ENCODE measurements at regions not wholly inside any gene's neighbourhood (a gene's known extent, or its start where the extent isn't known, plus 50 kb on each side); places are given as distances from the start of the nearest gene placed in this dataset.

DNA sequence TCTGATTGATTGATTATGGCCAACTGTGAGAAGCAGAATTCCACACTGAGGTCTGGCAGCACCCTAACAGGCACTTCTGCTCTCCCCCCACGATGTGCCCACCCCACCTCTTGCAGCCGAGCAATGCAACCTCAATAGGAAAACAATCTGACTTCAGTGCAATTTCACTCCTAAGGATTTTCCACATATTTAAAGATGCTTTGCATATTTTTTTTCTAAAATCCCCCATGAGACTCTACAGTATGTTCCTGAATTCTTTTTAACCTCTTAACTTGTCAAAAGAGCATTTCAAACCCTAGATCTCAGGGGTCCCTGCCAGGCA, 243.1 kb downstream of the AUH start:
- 77% methylated on average over 2 of the region's 2 CpGs for WGBS (ENCODE audit: low lambda C conversion rate)
- DNase-seq: no peak

More for the DNA sequence above, 243.1 kb downstream of the AUH start:
- Histone ChIP-seq H2AFZ (ENCODE audit: low read depth) (no peak overlapping the region), H3K4me3 (ENCODE audit: low read depth in 2 of 2, low read length in 1 of 2) (no peak overlapping the region), H3K27ac (ENCODE audit: low read depth in 2 of 2, low read length in 1 of 2) (no peak overlapping the region), H3K9me3 (no peaks in the 10 kb centered on the region), H3K27me3 (ENCODE audit: insufficient read depth) (no peaks in the 10 kb centered on the region), H3K9ac (no peak overlapping the region), H3F3A (replicated peaks; ENCODE audit: insufficient read depth) (peaks cover 6% of the 10 kb centered on the region), H3K36me3 (replicated peaks in 1 of 2; ENCODE audit: control insufficient read depth in 1 of 2, insufficient read depth in 2 of 2, low read length in 1 of 2) (no peaks in the 10 kb centered on the region), H3K4me2 (no peak overlapping the region), H3K79me2 (ENCODE audit: insufficient read depth) (no peaks in the 10 kb centered on the region), H4K20me1 (ENCODE audit: insufficient read depth) (no peaks in the 10 kb centered on the region), H3K4me1 (ENCODE audit: control insufficient read depth in 1 of 2, insufficient read depth in 2 of 2, low read depth in 1 of 2, low read length in 1 of 2) (peaks cover 0 to 6% of the 10 kb centered on the region in 2 experiments; a peak in 2 of 4 replicates), H3K9me2 (no peaks in the 10 kb centered on the region)
- ChIA-PET CTCF (no interaction called here), POLR2A (no interaction called here)
- TF ChIP-seq TEAD4 (IDR thresholded peaks at IDR 0.05; ENCODE audit: borderline replicate concordance, insufficient read depth): no peak
- TF ChIP-seq, protein P1, sequence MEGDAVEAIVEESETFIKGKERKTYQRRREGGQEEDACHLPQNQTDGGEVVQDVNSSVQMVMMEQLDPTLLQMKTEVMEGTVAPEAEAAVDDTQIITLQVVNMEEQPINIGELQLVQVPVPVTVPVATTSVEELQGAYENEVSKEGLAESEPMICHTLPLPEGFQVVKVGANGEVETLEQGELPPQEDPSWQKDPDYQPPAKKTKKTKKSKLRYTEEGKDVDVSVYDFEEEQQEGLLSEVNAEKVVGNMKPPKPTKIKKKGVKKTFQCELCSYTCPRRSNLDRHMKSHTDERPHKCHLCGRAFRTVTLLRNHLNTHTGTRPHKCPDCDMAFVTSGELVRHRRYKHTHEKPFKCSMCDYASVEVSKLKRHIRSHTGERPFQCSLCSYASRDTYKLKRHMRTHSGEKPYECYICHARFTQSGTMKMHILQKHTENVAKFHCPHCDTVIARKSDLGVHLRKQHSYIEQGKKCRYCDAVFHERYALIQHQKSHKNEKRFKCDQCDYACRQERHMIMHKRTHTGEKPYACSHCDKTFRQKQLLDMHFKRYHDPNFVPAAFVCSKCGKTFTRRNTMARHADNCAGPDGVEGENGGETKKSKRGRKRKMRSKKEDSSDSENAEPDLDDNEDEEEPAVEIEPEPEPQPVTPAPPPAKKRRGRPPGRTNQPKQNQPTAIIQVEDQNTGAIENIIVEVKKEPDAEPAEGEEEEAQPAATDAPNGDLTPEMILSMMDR (IDR thresholded peaks at IDR 0.05): no peak
- TF ChIP-seq, protein P2, sequence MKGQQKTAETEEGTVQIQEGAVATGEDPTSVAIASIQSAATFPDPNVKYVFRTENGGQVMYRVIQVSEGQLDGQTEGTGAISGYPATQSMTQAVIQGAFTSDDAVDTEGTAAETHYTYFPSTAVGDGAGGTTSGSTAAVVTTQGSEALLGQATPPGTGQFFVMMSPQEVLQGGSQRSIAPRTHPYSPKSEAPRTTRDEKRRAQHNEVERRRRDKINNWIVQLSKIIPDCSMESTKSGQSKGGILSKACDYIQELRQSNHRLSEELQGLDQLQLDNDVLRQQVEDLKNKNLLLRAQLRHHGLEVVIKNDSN (IDR thresholded peaks at IDR 0.05; ENCODE audit: borderline replicate concordance, low read depth): no peak
- TF ChIP-seq SMC3 (IDR thresholded peaks at IDR 0.05; ENCODE audit: low read depth, low read length): no peak
- TF ChIP-seq RXRA (IDR thresholded peaks at IDR 0.05; ENCODE audit: borderline replicate concordance, low read depth): no peak
- no peak for TF ChIP-seq JUND (IDR thresholded peaks at IDR 0.05)
- no peak for TF ChIP-seq TAF1 (IDR thresholded peaks at IDR 0.05; ENCODE audit: borderline replicate concordance, low read depth, low read length)
- TF ChIP-seq FOXJ3 (CRISPR knock-in tag; IDR thresholded peaks at IDR 0.05): no peak
- no peak for TF ChIP-seq FOXM1 (IDR thresholded peaks at IDR 0.05; ENCODE audit: low read depth)
- no peak for TF ChIP-seq EZH2phosphoT487 (IDR thresholded peaks at IDR 0.05; ENCODE audit: borderline replicate concordance, low read depth)
- TF ChIP-seq, protein P3, sequence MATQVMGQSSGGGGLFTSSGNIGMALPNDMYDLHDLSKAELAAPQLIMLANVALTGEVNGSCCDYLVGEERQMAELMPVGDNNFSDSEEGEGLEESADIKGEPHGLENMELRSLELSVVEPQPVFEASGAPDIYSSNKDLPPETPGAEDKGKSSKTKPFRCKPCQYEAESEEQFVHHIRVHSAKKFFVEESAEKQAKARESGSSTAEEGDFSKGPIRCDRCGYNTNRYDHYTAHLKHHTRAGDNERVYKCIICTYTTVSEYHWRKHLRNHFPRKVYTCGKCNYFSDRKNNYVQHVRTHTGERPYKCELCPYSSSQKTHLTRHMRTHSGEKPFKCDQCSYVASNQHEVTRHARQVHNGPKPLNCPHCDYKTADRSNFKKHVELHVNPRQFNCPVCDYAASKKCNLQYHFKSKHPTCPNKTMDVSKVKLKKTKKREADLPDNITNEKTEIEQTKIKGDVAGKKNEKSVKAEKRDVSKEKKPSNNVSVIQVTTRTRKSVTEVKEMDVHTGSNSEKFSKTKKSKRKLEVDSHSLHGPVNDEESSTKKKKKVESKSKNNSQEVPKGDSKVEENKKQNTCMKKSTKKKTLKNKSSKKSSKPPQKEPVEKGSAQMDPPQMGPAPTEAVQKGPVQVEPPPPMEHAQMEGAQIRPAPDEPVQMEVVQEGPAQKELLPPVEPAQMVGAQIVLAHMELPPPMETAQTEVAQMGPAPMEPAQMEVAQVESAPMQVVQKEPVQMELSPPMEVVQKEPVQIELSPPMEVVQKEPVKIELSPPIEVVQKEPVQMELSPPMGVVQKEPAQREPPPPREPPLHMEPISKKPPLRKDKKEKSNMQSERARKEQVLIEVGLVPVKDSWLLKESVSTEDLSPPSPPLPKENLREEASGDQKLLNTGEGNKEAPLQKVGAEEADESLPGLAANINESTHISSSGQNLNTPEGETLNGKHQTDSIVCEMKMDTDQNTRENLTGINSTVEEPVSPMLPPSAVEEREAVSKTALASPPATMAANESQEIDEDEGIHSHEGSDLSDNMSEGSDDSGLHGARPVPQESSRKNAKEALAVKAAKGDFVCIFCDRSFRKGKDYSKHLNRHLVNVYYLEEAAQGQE (IDR thresholded peaks at IDR 0.05; ENCODE audit: low read depth, low read length): no peak
- TF ChIP-seq FOSL2 (IDR thresholded peaks at IDR 0.05; ENCODE audit: borderline replicate concordance, low read depth): no peak
- no peak for TF ChIP-seq GABPA (IDR thresholded peaks at IDR 0.05; ENCODE audit: low read depth)
- TF ChIP-seq, protein P4, sequence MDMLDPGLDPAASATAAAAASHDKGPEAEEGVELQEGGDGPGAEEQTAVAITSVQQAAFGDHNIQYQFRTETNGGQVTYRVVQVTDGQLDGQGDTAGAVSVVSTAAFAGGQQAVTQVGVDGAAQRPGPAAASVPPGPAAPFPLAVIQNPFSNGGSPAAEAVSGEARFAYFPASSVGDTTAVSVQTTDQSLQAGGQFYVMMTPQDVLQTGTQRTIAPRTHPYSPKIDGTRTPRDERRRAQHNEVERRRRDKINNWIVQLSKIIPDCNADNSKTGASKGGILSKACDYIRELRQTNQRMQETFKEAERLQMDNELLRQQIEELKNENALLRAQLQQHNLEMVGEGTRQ (IDR thresholded peaks at IDR 0.05; ENCODE audit: borderline replicate concordance, low read depth, low read length): no peak
- TF ChIP-seq, protein P5, sequence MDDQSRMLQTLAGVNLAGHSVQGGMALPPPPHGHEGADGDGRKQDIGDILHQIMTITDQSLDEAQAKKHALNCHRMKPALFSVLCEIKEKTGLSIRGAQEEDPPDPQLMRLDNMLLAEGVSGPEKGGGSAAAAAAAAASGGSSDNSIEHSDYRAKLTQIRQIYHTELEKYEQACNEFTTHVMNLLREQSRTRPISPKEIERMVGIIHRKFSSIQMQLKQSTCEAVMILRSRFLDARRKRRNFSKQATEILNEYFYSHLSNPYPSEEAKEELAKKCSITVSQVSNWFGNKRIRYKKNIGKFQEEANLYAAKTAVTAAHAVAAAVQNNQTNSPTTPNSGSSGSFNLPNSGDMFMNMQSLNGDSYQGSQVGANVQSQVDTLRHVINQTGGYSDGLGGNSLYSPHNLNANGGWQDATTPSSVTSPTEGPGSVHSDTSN (IDR thresholded peaks at IDR 0.05): no peak
- TF ChIP-seq RCOR1 (IDR thresholded peaks at IDR 0.05; ENCODE audit: low read length): no peak
- no peak for TF ChIP-seq EP300 (IDR thresholded peaks at IDR 0.05; ENCODE audit: borderline replicate concordance in 1 of 2, low read depth in 1 of 2, low read length in 1 of 2)
- TF ChIP-seq, protein P6, sequence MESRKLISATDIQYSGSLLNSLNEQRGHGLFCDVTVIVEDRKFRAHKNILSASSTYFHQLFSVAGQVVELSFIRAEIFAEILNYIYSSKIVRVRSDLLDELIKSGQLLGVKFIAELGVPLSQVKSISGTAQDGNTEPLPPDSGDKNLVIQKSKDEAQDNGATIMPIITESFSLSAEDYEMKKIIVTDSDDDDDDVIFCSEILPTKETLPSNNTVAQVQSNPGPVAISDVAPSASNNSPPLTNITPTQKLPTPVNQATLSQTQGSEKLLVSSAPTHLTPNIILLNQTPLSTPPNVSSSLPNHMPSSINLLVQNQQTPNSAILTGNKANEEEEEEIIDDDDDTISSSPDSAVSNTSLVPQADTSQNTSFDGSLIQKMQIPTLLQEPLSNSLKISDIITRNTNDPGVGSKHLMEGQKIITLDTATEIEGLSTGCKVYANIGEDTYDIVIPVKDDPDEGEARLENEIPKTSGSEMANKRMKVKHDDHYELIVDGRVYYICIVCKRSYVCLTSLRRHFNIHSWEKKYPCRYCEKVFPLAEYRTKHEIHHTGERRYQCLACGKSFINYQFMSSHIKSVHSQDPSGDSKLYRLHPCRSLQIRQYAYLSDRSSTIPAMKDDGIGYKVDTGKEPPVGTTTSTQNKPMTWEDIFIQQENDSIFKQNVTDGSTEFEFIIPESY (IDR thresholded peaks at IDR 0.05; ENCODE audit: borderline replicate concordance, low read depth): no peak
